ENCODE measurements at regions not wholly inside any gene's neighbourhood (a gene's known extent, or its start where the extent isn't known, plus 50 kb on each side); places are given as distances from the start of the nearest gene placed in this dataset.

DNA sequence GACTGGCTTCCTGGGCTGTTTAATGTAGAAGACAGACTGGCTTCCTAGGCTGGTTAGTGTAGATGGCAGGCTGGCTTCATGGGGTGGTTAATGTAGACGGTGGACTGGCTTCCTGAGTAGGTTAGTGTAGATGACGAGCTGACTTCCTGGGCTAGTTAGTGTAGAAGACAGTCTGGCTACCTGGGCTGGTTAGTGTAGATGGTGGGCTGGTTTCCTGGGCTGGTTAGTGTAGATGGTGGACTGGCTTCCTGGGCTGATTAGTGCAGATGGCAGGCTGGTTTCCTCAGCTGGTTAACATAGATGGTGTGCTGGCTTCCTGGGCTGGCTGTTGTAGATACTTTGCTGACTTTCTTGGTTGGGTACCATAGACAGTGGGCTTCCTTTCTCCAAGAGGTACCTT is 122.9 kb upstream of the PPP2R2D start:
- TF ChIP-seq CTCF (IDR thresholded peaks at IDR 0.05) (no peak), POLR2A (IDR thresholded peaks at IDR 0.05) (no peak)
